WTC11 (cell line): ENCODE measurements at regions not wholly inside any gene's neighbourhood (a gene's known extent, or its start where the extent isn't known, plus 50 kb on each side); places are given as distances from the start of the nearest gene placed in this dataset.

Experiments used
- ATAC-seq: fragments of 200-7000 bp; cut with Tn5 transposase; 2 replicates; pipeline ENCODE4 v1.10.0; 2021; ENCODE audit warnings: mild to moderate bottlenecking, moderate library complexity
- CTCF ChIA-PET: fragments of 300-600 bp; sonication (Branson Sonifier 250); formaldehyde crosslinking; loops from one replicate; lab custom pipeline; 2021; ENCODE audit warnings: antibody characterized with exemption; lab: Charles Lee
- POLR2A ChIA-PET: fragments of 350-600 bp; sonication (Branson Sonifier 250); formaldehyde crosslinking; loops from one replicate; lab custom pipeline; 2021; ENCODE audit warnings: antibody characterized with exemption; lab: Charles Lee
- DNase-seq: peaks from one replicate; pipeline ENCODE4 v3.0.0; 2021; ENCODE audit warnings: low spot score
- H3K27ac Mint-ChIP-seq: 2 replicates; pipeline ENCODE4 v1.8.0; 2021; ENCODE audit warnings: mixed read lengths
- H3K27me3 Mint-ChIP-seq: 2 replicates; pipeline ENCODE4 v1.8.0; 2021; ENCODE audit warnings: low read depth, mild to moderate bottlenecking, moderate library complexity, mixed read lengths
- H3K36me3 Mint-ChIP-seq: 2 replicates; pipeline ENCODE4 v1.8.0; 2021; ENCODE audit warnings: mixed read lengths
- H3K4me1 Mint-ChIP-seq: 2 replicates; pipeline ENCODE4 v1.8.0; 2022; ENCODE audit warnings: mixed read lengths
- H3K4me3 Mint-ChIP-seq: 2 replicates; pipeline ENCODE4 v1.8.0; 2021; ENCODE audit warnings: mild to moderate bottlenecking, moderate library complexity, mixed read lengths
- H3K9me3 Mint-ChIP-seq: 2 replicates; pipeline ENCODE4 v1.8.0; 2021; ENCODE audit warnings: mixed read lengths
- CREM ChIP-seq: sonication (generic); formaldehyde crosslinking; IDR thresholded peaks from 2 replicates; pipeline ENCODE4 v1.8.1; 2022; ENCODE audit warnings: mild to moderate bottlenecking, missing genetic modification reagents, moderate library complexity
- EMX1 ChIP-seq: fragments of 250-450 bp; sonication (Bioruptor Pico); IDR thresholded peaks from 2 replicates; pipeline ENCODE4 v1.8.0; 2021; ENCODE audit warnings: mild to moderate bottlenecking
- MXD4 ChIP-seq: fragments of 250-450 bp; sonication (Bioruptor Pico); IDR thresholded peaks from 2 replicates; pipeline ENCODE4 v1.8.0; 2021; ENCODE audit warnings: mild to moderate bottlenecking, moderate library complexity, borderline replicate concordance
- PRRX2 ChIP-seq: fragments of 250-450 bp; sonication (Bioruptor Pico); IDR thresholded peaks from 2 replicates; pipeline ENCODE4 v1.8.0; 2021; ENCODE audit warnings: mild to moderate bottlenecking
- SMAD4 ChIP-seq: sonication (generic); formaldehyde crosslinking; IDR thresholded peaks from 2 replicates; pipeline ENCODE4 v1.8.0; 2022; ENCODE audit warnings: mild to moderate bottlenecking, missing genetic modification reagents
- ZNF138 ChIP-seq: sonication (generic); formaldehyde crosslinking; conservative IDR thresholded peaks from 2 replicates; pipeline ENCODE4 v1.8.1; 2022; ENCODE audit warnings: mild to moderate bottlenecking, moderate library complexity, missing genetic modification reagents
- ZNF232 ChIP-seq: sonication (generic); formaldehyde crosslinking; IDR thresholded peaks from 2 replicates; pipeline ENCODE4 v1.8.0; 2022; ENCODE audit warnings: mild to moderate bottlenecking, missing genetic modification reagents
- ZNF263 ChIP-seq: sonication (generic); formaldehyde crosslinking; IDR thresholded peaks from 2 replicates; pipeline ENCODE4 v1.8.1; 2022; ENCODE audit warnings: low read depth, mild to moderate bottlenecking, moderate library complexity, missing genetic modification reagents
- ZNF396 ChIP-seq: fragments of 250-450 bp; sonication (Bioruptor Pico); IDR thresholded peaks from 2 replicates; pipeline ENCODE4 v1.8.0; 2021; ENCODE audit warnings: mild to moderate bottlenecking, moderate library complexity, borderline replicate concordance
- ZNF423 ChIP-seq: fragments of 250-450 bp; sonication (Bioruptor Pico); IDR thresholded peaks from 2 replicates; pipeline ENCODE4 v2.1.2; 2022; ENCODE audit warnings: mild to moderate bottlenecking, moderate library complexity
- TF ChIP-seq, protein P1 (sequence below): sonication (generic); formaldehyde crosslinking; IDR thresholded peaks from 2 replicates; pipeline ENCODE4 v1.8.0; 2023; ENCODE audit warnings: missing genetic modification reagents
- TF ChIP-seq, protein P2 (sequence below): sonication (generic); formaldehyde crosslinking; IDR thresholded peaks from 2 replicates; pipeline ENCODE4 v1.8.1; 2022; ENCODE audit warnings: low read depth, missing genetic modification reagents, borderline replicate concordance
- TF ChIP-seq, protein P3 (sequence below): sonication (generic); formaldehyde crosslinking; IDR thresholded peaks from 2 replicates; pipeline ENCODE4 v1.8.1; 2022; ENCODE audit warnings: missing genetic modification reagents, borderline replicate concordance
- TF ChIP-seq, protein P4 (sequence below): sonication (generic); formaldehyde crosslinking; IDR thresholded peaks from 2 replicates; pipeline ENCODE4 v1.8.1; 2022; ENCODE audit warnings: mild to moderate bottlenecking, missing genetic modification reagents, moderate library complexity, borderline replicate concordance
- TF ChIP-seq, protein P5 (sequence below): fragments of 250-450 bp; sonication (Bioruptor Pico); conservative IDR thresholded peaks from 2 replicates; pipeline ENCODE4 v1.9.0; 2021; ENCODE audit warnings: mild to moderate bottlenecking

DNA sequence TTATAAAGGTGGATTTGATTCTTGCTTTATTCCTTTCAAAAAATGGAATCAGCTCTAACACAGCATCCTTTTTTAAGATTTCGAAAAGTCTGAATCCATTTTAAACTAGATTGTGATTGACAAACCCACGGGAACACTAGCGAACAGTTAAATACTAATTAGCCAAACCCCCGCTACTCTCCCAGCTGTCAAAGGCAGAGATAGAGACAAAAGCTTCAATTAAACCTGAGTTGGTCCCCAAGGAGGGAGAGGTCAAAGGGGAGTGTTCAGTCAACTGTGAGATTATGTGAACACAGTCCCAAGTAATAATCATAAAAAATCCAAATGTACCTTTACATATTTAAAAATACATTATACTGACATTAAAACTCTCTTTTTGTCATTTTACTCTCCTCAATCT, 65.7 kb upstream of the TBX20 start:
- Mint-ChIP-seq H3K4me1 (no peaks in the 10 kb centered on the region), H3K27me3 (no peaks in the 10 kb centered on the region; the same call in 1 of the 2 replicates), H3K27ac (no peak overlapping the region), H3K9me3 (peaks cover 10% of the 10 kb centered on the region), H3K36me3 (no peaks in the 10 kb centered on the region; the same call in 1 of the 2 replicates), H3K4me3 (no peak overlapping the region)
- DNase-seq (no peak), ATAC-seq (no peak)
- ChIA-PET POLR2A (no interaction called here), CTCF (no interaction called here)
- TF ChIP-seq ZNF396, result no peak
- no peak for TF ChIP-seq MXD4 (CRISPR knock-in tag)
- no peak for TF ChIP-seq ZNF263 (CRISPR knock-in tag)
- TF ChIP-seq, protein P1, sequence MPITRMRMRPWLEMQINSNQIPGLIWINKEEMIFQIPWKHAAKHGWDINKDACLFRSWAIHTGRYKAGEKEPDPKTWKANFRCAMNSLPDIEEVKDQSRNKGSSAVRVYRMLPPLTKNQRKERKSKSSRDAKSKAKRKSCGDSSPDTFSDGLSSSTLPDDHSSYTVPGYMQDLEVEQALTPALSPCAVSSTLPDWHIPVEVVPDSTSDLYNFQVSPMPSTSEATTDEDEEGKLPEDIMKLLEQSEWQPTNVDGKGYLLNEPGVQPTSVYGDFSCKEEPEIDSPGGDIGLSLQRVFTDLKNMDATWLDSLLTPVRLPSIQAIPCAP (CRISPR knock-in tag), result no peak
- TF ChIP-seq PRRX2 (CRISPR knock-in tag), result no peak
- no peak for TF ChIP-seq EMX1

DNA sequence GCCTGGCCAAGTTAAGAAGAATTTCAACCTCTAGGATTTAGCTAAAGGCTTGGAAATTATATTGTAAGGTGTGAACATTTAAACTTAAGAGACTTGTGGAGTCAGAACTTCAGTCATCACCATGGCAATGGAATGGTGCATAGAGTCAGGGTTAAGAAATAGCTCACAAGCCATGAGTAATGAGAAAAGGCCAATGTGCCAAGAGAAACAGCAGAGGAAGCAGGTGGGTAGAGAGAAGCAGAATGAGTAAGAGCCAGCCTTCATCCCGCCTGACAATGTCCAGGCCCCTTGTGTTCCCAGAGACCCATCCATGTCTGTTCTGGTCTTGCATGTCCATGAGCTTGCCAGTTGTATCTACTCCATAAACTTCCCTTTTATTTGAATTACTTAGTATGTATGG, 62.6 kb upstream of the TBX20 start:
- ATAC-seq, result no peak
- DNase-seq, result no peak
- no peak for TF ChIP-seq ZNF423
- TF ChIP-seq, protein P2, sequence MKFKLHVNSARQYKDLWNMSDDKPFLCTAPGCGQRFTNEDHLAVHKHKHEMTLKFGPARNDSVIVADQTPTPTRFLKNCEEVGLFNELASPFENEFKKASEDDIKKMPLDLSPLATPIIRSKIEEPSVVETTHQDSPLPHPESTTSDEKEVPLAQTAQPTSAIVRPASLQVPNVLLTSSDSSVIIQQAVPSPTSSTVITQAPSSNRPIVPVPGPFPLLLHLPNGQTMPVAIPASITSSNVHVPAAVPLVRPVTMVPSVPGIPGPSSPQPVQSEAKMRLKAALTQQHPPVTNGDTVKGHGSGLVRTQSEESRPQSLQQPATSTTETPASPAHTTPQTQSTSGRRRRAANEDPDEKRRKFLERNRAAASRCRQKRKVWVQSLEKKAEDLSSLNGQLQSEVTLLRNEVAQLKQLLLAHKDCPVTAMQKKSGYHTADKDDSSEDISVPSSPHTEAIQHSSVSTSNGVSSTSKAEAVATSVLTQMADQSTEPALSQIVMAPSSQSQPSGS (CRISPR knock-in tag), result no peak
- TF ChIP-seq, protein P3, sequence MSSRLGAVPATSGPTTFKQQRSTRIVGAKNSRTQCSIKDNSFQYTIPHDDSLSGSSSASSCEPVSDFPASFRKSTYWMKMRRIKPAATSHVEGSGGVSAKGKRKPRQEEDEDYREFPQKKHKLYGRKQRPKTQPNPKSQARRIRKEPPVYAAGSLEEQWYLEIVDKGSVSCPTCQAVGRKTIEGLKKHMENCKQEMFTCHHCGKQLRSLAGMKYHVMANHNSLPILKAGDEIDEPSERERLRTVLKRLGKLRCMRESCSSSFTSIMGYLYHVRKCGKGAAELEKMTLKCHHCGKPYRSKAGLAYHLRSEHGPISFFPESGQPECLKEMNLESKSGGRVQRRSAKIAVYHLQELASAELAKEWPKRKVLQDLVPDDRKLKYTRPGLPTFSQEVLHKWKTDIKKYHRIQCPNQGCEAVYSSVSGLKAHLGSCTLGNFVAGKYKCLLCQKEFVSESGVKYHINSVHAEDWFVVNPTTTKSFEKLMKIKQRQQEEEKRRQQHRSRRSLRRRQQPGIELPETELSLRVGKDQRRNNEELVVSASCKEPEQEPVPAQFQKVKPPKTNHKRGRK (CRISPR knock-in tag), result no peak
- TF ChIP-seq, protein P4, sequence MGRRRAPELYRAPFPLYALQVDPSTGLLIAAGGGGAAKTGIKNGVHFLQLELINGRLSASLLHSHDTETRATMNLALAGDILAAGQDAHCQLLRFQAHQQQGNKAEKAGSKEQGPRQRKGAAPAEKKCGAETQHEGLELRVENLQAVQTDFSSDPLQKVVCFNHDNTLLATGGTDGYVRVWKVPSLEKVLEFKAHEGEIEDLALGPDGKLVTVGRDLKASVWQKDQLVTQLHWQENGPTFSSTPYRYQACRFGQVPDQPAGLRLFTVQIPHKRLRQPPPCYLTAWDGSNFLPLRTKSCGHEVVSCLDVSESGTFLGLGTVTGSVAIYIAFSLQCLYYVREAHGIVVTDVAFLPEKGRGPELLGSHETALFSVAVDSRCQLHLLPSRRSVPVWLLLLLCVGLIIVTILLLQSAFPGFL (CRISPR knock-in tag), result no peak
- no peak for TF ChIP-seq ZNF232 (CRISPR knock-in tag)
- TF ChIP-seq, all 79 proteins: peak for 0
- Mint-ChIP-seq H3K4me3 (no peak overlapping the region), H3K27me3 (no peaks in the 10 kb centered on the region; the same call in 1 of the 2 replicates), H3K4me1 (no peaks in the 10 kb centered on the region), H3K27ac (no peak overlapping the region), H3K36me3 (no peaks in the 10 kb centered on the region), H3K9me3 (no peaks in the 10 kb centered on the region)
- ChIA-PET CTCF (no interaction called here), POLR2A (no interaction called here)

DNA sequence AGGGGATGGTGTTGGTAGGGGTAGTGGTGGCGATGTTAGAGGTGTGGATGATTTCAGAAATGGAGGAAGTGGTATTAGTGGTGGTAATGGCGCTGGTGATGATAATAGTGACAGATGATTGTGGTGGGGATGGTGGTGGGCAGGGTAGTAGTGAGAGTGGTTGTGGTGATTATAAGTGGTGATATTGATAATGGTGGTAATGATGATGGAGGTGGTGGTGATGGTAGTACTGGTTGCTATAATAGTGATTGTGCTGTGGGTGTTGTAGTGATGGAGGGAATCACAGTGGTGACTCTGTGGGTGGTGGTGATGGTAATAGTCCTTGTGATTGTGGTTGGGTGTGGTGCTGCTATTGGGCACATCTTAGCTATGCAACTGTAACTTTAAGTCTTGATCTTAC, 61.6 kb upstream of the TBX20 start:
- H3K36me3 Mint-ChIP-seq, result no peaks in the 10 kb centered on the region
- DNase-seq, result no peak
- TF ChIP-seq, protein P5, sequence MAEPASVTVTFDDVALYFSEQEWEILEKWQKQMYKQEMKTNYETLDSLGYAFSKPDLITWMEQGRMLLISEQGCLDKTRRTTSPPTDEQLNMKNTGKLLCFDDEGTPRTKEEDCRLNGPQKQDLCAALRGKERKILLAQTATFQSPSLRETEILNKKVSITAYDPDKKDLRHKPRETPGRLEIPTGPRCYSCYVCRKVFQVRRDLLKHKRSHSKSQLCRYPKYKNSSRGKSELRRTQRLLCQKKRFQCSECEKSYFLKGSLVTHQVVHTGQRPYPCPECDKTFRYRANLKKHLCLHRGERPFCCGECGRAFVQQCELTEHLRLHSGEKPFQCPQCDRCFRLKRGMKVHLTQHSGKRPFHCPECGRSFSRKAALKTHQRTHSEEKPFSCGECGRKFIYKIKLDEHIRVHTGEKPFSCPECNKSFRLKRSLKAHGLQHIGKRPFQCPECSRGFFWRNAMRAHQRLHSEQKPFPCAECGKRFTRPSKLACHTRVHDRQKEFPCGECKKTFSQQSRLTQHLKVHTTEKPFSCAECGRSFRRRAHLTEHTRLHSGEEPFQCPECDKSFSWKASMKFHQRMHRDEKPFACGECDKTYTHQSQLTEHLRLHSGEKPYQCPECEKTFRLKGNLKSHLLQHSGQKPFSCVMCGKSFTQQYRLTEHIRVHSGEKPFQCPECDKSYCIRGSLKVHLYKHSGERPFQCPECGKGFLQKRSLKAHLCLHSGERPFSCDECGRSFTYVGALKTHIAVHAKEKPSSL (CRISPR knock-in tag), result no peak
- no peak for TF ChIP-seq ZNF232 (CRISPR knock-in tag)
- no peak for TF ChIP-seq SMAD4 (CRISPR knock-in tag)
- no peak for TF ChIP-seq ZNF263 (CRISPR knock-in tag)
- no peak for TF ChIP-seq CREM (CRISPR knock-in tag)
- TF ChIP-seq ZNF138 (CRISPR knock-in tag), result no peak
- TF ChIP-seq, all 79 proteins: peak for 0
- Mint-ChIP-seq H3K9me3 (no peaks in the 10 kb centered on the region), H3K4me3 (no peak overlapping the region), H3K27me3 (no peaks in the 10 kb centered on the region; the same call in 1 of the 2 replicates), H3K4me1 (no peaks in the 10 kb centered on the region), H3K27ac (no peak overlapping the region)
- POLR2A ChIA-PET, result no interaction called here
- no peak for ATAC-seq
- CTCF ChIA-PET, result no interaction called here
